ELF-1 (cell line): ENCODE measurements at regions not wholly inside any gene's neighbourhood (a gene's known extent, or its start where the extent isn't known, plus 50 kb on each side); places are given as distances from the start of the nearest gene placed in this dataset.
"Not testable (repeated sequence)": the region's sequence is repeated elsewhere in the genome, so short reads cannot be mapped to it uniquely, and the experiment has no call there.

Experiments used
- DNase-seq: peaks from one replicate; pipeline ENCODE4 v3.0.0-alpha.2; 2016; ENCODE audit warnings: low read depth, low spot score

DNA sequence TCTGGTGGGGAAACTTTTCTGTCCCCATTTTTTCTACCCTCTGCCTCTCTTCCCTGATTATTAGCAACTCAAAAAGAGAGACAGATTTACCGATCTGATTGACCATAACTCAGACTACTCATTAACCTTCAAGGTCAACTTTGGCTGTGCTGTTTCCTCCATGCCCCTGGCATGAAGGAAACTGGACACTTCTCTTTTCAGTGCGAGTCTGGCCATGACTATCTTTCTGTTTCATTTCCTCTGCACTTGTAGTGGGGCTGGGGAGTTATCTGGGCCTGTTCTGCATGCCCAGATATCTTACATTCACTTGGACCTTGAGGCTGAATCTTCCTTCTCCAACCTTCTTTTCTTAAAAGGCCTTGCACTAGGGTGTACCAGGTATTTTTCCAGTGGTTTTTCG, 76.9 kb upstream of the SLCO2A1 start:
- DNase-seq, result no peak

DNA sequence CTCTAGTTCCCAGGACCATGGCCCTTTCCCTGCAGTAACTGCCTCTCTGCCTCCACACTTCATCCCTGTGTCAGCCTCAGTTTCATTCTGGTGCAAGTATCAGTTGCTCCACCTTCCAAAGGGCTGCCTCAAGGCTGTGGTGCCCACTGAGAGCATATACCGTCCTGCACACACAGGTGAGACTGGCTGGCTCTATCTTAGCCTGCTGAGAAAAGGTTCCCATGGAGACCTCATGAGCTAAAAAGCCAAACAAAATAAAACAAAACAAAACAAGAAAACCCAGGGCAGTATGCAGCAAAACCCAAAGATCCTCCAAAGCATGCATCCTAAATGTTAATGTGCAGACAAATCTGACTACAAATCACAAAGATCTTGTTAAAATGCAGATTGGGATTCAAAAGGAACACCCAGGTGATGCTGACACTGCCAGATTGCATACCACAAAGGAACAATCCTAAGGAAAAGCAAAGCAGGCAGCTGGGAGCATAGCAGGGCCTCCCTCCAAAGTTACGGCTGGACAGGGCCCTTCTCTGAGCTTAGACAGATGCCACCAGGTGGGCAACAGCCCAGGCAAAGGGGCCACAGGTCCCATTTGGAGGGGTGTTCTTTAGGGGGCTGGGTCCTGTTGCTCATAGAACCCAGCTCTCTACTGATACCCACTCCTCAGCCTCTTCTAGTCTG, 76.3 kb upstream of the SLCO2A1 start:
- no peak for DNase-seq

DNA sequence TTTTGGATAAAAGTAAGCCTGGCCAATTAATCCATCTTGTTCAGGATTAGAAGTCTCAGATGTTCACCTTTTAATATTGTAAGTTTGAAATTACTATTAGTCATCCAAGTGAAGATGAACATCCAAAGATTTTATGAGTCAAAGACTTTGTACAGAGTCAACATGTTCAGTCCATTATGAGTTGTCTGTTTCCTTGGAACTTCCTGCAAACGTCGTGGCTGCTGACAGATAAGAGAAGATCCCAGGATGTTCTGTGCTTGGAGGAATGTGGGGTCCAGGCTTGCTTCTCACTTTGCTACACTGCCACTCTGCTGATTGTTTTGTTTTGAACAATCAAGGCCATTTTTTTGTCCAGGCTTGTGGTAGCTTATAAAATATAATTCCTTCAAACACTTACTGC, 74.3 kb upstream of the SLCO2A1 start:
- no peak for DNase-seq

DNA sequence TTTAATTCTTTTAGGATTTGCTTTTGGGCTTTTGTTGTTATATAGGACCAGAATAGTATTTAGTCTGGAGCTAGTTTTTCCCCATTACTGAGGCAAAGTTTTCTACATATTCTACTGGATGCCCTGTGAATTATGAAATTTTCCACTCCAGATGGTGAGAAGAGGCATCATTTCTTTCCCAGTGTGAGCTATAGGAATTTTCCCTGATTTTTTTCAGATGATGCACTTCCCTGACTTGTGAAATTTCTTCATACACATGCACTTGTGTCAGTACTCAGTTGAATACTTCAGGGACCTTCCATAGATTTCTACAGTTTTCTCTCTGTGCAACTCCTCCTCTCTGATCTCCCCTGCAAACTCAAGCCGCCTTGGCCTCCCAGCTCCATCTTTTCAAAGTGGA, 73.7 kb upstream of the SLCO2A1 start:
- no peak for DNase-seq

DNA sequence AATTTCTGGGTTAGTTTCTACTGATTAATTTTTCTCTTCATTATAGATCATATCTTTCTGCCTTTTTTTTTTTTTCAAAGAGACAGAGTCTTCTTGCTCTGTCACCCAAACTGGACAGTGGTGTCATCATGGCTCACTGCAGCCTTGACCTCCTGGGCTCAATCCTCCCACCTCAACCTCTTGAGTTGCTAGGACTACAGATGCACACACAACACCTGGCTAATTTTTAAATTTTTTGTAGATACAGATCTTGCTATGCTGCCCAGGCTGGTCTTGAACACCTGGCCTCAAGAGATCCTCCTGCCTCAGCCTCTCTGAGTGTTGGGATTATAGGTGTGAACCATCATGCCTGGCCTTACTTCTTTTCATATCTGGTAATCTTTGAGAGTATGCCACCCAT, 73.3 kb upstream of the SLCO2A1 start:
- no peak for DNase-seq

DNA sequence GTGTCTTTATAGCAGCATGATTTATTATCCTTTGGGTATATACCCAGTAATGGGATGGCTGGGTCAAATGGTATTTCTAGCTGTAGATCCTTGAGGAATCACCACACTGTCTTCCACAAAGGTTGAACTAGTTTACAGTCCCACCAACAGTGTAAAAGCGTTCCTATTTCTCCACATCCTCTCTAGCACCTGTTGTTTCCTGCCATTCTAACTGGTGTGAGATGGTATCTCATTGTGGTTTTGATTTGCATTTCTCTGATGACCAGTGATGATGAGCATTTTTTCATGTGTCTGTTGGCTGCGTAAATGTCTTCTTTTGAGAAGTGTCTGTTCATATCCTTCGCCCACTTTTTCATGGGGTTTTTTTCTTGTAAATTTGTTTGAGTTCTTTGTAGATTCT, 66.5 kb upstream of the SLCO2A1 start:
- not testable (repeated sequence) for DNase-seq

DNA sequence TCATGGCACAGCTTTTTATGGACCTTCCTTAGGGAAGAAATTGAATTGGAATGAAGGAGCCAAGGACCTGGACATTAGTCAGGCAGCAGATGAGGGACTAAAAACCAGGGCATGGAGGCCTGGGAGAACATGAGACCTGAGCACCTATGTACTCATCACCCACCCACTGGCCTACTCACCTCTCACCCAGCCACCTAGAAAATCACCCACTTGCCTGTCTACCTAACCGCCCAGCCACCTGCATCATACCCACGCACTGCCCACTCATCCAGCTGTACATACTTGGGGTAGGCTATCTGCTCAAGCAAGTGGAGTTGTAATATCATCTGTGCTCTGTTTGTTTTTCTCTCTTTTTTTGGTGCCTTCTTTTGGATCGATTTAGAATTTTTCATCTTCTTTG, 65.3 kb upstream of the SLCO2A1 start:
- DNase-seq, result no peak

DNA sequence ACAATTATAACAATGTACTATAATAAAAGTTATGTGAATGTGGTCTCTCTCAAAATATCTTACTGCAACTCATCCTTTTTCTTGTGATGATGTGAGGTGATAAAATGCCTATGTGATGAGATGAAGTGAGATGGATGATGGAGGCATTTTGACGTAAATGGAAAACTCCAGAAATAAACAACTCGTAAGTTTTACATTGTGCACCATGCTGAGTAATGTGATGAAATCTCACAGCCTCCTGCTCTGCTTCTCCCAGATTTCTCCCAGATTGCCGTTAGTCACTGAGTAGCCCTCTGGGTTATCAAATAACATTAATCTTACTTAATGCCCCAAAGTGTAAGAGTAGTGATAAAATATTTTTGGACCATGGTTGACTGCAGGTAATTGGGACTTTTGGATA, 64.8 kb upstream of the SLCO2A1 start:
- no peak for DNase-seq

DNA sequence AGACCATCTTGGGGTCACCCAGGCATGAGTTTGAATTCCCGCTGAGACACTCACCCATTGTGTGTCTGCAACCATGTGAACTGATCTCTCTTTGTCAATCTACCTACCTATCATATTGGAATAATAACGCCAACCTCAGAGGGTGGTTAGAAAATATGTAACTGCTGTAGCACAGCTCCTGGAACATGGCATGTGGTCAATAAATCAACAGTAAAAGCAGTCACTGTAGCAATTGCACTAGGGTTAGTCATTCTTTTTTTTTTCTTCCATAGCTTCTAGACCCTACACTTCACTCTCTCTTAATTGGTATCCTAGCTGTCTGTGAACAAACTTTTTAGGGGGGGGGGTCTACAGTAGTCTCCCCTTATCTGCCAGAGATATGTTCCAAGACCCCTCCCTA, 64.2 kb upstream of the SLCO2A1 start:
- DNase-seq, result no peak

DNA sequence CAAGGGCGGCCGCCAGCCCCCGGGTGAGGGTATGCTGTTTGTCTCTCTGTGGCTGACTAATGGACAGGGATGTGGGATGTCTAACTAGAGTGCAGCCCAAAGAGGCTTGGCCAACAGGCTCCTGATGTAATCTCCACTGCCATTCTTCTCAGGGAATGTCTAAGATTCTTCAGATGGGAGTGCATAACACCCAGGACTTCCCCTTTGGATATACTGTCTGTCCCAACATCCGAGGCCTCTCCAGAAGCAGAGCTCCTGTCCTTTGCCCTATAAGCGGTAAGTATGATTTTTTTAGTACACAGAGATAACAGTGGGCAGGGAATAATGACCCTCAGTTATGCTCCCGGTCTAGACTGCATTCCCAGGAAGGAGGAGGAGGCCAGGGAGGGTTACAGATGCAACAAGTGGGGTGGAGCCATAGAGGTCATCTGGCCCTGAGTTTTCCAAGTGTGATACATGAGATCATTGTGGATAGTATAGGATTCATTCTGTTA, 62.5 kb upstream of the SLCO2A1 start:
- peak; percentile 58 for DNase-seq

DNA sequence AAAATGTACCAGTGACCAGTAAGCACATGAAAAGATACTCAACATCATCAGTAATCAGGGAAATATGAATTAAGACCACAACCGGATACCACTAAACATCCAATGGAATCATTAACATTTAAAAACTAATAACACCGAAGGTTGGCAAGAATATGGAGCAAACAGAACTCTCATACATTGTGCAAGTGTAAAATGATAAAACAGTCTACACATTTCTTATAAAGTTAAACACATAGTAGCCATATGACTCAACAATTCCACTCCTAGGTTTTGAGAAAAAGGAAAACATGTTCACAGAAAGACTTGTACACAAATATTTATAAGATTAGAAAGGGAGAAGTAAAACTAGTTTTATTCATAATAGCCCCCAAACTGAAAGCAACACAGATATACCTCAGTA, 60.3 kb upstream of the SLCO2A1 start:
- DNase-seq, result no peak

DNA sequence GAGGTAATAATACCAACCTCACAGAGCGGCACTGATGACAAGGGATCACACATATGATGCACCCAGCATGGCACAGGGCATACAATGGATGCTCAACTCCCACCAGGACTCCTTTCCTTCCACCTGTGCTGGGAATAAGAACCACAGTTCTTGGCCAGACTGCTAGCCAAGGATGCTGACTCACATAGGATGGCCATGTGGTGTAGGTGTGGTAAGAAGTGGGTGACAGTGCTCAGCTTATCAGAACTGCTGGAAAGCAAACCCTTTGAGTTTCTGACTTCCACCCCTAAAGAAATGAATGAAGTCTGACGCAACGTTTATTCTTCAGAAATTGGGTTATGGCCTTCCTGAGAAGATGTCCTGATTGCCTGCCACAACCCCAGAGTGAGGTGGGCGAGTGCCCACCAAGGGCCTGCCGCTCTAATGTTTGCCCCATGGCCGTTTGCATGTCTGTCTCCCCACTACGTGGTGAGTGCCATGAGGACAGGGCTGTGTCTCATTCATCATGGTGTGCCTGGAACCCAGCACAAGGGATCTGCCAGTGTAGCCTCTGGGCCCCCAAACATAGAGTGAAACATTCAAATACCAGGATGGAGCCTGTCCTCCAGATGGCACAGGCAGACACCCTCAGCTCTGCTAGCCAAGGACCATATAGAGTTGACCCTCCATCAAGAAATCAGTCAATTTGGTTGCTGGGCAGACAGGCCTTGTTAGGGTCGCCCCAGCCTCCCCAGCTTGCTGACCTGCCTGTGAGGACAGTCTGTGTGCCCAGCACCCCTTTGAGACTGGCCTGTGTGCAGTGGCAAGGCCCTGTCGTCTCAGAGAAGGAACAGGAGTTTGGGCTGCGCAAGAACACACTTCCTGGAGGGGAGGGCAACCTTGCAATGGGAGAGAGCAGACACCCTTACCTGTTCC, 57.6 kb upstream of the SLCO2A1 start:
- DNase-seq, result no peak

DNA sequence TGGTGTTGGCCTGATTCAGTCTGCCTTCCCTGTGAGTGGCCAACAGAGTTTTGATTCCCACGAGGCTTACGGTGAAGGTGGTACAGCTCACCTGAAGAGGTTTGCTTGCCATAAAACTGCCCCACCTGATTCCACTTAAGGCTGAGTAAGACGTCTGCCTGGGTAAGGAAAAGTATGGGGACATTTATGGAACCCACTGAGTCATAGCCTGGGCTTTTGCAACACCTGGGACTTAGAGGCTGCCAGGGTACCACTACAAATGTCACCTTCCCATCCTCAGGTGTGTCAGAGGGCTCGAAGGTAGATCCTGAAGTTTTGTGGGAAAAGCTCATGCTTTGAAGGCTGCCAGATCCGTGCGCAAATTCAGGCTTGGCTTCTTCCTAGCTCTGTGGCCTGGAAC, 56.9 kb upstream of the SLCO2A1 start:
- DNase-seq, result no peak

DNA sequence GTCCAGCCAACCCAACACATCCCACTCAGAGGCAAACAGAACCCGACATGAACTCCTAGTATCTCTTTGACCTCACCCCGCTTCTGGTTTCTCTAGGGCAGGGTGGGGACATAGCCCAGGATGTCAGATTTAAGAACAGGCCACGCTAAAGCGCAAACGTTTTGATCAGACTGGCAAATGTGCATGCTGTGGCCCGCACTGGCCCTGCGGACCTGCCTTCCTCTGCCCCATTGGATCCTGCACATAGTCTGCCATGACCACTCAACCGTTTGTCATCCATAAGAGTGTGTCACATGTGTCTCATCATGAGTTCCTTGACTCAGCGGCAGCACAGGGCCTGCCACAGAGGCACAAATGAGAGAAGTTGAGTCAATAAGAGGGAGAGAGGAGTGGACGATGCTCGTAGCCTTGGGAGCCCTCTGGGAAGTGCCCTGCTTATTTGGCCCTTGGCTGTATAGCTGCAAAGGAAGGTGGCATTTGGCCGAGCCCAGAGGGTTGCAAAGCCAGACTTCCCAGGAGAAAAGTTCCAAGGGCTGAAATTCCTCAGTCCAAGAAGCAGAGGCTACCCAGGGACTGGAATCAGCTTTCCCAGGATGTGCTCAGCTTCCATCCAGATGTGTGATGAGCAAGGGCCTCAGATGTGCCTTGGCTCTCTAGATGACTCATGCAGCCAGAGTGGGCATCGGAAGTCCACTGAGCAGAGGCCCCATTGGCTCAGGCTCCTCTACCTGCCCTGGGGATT, 55.5 kb upstream of the SLCO2A1 start:
- no peak for DNase-seq

DNA sequence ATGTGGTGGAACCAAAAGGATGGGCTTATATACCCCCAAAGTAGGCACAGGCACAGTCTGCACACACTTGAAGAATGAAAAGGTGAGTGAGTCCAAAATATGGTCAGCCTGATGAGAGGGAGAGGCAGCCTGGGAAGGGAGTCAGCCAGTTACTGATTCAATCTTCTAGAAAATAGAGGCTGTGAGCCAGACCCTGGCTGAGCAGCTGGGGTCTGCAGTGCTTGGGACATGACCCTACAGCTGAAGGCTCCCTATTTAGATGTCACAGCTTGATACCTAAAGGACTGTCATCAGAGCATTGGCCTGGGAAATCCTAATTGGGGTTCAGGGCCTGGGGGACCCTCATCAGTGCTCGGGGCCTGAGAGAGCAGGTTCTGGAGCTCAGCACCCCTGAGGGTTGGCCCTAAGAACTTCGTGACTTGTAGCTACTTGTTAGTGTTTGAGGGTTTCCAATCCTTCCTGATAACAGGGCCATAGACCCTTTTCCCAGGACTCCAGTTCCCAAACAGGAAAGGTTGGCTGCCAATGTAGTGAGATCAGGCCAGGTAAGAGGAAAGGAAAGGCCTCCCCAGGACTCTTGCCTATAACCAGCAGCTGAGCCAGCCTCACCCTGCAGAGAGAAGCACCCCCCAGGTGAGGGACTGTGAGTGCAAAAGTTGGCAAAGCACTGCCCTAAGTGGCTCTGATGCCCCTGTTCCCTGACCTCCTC, 54.7 kb upstream of the SLCO2A1 start:
- peak; percentile 16 for DNase-seq

DNA sequence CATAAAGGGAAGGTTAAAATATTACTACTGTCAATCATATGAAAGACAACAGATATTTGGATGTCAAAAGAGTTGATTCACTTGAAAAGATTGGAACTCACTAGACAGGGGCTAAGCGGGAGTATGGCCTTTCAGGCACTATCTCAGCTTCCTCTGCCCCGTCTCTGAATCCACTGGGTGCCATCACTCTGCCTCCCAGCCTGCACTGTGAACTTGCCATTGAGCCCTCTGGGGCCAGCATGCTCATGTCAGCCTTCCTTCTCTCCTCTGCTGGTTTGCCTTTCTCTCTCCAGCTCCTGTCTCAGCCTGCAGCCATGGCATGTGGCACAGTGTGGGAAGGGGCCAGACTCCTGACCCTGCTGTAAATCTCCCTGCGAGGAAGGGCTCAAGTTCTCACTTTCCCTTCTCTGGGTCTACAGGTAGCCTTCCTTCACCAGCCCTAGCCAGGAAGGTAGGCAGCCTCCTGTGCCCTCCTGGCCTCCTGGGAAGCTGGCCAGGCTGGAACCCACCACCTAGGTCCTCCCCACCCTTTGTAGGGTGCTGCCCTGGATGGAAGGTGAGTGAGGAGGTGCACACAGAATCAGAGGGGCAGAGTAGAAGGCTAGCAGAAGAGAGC, 54.0 kb upstream of the SLCO2A1 start:
- DNase-seq, result no peak

DNA sequence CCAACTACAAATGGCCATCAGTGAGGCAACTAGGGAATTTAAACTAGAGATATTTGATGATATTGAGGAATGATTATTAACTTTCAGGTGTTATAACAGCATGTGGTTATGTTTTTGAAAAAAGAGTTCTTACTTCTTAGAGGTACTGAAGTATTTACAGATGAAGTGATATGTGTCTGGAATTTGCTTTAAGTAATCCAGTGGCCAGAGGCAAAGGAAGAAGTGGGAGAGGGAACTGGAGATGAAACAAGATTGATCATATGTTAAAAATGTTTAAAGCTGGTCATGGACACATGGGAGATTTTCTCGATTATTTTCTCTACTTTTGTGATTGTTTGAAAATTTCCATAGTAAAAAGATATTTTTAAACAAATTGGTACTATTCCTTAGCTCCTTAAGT, 53.3 kb upstream of the SLCO2A1 start:
- DNase-seq, result no peak

DNA sequence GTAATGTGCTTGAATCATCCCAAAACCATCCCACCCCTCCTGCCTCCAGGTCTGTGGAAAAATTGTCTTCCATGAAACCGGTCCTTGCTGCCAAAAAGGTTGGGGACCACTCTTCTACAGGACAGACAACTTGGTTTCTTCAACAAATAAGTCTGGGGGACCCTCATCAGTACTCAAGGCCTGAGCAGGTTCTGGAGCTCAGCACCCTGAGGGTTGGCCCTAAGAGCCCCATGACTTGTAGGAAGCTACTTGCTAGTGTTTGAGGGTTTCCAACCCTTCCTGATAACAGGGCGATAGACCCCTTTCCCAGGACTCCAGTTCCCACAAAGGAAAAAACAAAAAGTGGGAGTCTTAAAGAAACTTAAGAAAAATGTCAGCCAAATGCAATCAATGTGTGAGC, 52.9 kb upstream of the SLCO2A1 start:
- no peak for DNase-seq

DNA sequence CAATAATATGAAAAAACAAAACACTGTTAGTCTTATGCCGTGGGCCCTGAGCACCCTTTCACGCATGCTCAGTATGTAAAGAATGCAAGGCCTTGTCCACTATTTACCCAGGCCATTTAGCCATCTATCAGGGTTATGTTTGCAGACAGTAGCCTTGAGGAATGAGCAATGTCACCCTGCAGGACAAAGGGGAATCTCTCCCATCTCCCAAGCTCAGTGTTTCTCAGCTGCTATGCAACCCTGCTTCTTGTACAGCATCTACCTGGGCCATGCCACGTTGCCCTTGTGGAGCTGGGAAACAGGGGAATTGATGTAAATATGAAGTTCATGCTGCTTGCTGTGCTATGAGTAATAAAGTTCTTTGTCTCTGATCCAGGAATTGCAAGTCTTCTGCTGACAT, 51.5 kb upstream of the SLCO2A1 start:
- no peak for DNase-seq

DNA sequence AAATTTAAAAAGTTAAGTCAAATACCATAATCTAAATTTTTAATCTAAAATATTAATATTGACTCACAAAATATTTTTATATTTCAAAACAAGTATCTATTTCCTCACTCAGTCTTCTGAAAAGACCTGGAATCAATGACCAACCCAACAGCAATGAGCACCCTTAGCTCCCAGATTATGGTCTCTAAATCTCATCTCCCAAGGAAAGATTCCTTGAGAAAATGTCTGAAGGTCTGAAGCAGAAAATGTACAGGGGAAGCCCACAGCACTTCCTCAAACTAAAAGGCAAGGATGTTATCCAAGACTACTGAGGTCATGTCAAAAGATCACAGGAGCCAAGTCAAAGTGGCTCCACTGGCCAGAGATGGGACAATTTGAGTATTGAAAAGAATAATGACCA, 51.0 kb upstream of the SLCO2A1 start:
- no peak for DNase-seq

DNA sequence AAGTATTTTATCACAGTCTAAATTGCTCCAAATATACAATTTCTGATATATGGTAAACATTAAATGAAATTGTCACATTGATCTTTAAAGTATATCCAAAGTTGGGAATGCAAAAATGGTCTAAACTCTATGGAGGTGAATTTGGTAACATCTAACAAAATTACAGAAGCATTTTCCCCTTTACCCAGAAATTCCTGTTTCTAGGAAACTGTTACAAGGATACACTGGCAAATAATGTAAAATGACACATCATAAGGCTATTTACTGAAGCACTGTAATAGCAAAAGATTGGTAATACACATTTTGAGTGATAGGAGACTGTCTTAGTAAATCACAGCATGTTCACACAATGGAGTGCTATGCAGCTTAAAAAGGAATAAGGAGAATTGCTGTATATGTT, 50.0 kb upstream of the SLCO2A1 start:
- no peak for DNase-seq
